ENCODE measurements at regions not wholly inside any gene's neighbourhood (a gene's known extent, or its start where the extent isn't known, plus 50 kb on each side); places are given as distances from the start of the nearest gene placed in this dataset.

- TF ChIP-seq CTCF (IDR thresholded peaks at IDR 0.05; ENCODE audit: unreplicated experiment) = no peak
- Mint-ChIP-seq H3K27ac (no peak overlapping the region), H3K9me3 (ENCODE audit: low read depth) (no peaks in the 10 kb centered on the region), H3K4me3 (ENCODE audit: low read depth) (no peak overlapping the region), H3K36me3 (ENCODE audit: insufficient read depth) (no peaks in the 10 kb centered on the region), H3K4me1 (ENCODE audit: low read depth) (peaks cover 15% of the 10 kb centered on the region), H3K27me3 (no peaks in the 10 kb centered on the region)
- DNase-seq (ENCODE audit: low spot score, unreplicated experiment) = no peak
Observed at GRCh38 chr5:124111886-124112285, 599.9 kb downstream of the CSNK1G3 start.

GRCh38 chr5:124110942-124111341, 599.0 kb downstream of the CSNK1G3 start:
- H3K4me3 Mint-ChIP-seq (ENCODE audit: low read depth) = no peak overlapping the region
- H3K9me3 Mint-ChIP-seq (ENCODE audit: low read depth) = no peaks in the 10 kb centered on the region
- H3K36me3 Mint-ChIP-seq (ENCODE audit: insufficient read depth) = no peaks in the 10 kb centered on the region
- peaks cover 15% of the 10 kb centered on the region for H3K4me1 Mint-ChIP-seq (ENCODE audit: low read depth)
- no peak for DNase-seq (ENCODE audit: low spot score, unreplicated experiment)
- TF ChIP-seq CTCF (IDR thresholded peaks at IDR 0.05; ENCODE audit: unreplicated experiment) = no peak
- no peak overlapping the region for H3K27ac Mint-ChIP-seq
- H3K27me3 Mint-ChIP-seq = no peaks in the 10 kb centered on the region

DNA sequence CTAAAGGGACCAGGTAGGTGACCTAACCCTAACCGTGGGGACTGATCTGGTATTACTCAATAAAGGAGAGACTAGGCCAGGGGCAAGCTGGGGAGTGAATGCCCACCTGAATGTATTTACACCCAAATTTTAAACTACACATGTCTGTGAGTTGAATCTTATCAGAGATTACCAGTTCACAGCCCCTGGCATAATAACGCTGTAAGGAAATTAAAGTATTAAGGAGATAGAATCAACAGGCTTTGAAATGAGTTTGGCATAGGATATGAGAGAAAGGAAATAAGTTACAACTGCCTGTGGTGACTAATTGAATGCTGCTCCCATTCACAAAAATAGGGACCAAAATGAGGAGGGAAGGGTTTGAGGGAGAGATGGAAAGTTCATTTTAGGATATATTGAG, 593.3 kb downstream of the CSNK1G3 start:
- no peaks in the 10 kb centered on the region for H3K36me3 Mint-ChIP-seq (ENCODE audit: insufficient read depth)
- no peak for TF ChIP-seq CTCF (IDR thresholded peaks at IDR 0.05; ENCODE audit: unreplicated experiment)
- no peaks in the 10 kb centered on the region for H3K27me3 Mint-ChIP-seq
- no peak overlapping the region for H3K4me3 Mint-ChIP-seq (ENCODE audit: low read depth)
- no peak for DNase-seq (ENCODE audit: low spot score, unreplicated experiment)
- peaks cover 15% of the 10 kb centered on the region for H3K4me1 Mint-ChIP-seq (ENCODE audit: low read depth)
- peaks cover 3% of the 10 kb centered on the region for H3K9me3 Mint-ChIP-seq (ENCODE audit: low read depth)
- H3K27ac Mint-ChIP-seq = no peak overlapping the region

GRCh38 chr5:124104821-124105220, 592.8 kb downstream of the CSNK1G3 start:
- Mint-ChIP-seq H3K27ac (no peak overlapping the region), H3K9me3 (ENCODE audit: low read depth) (peaks cover 3% of the 10 kb centered on the region), H3K36me3 (ENCODE audit: insufficient read depth) (no peaks in the 10 kb centered on the region), H3K4me3 (ENCODE audit: low read depth) (no peak overlapping the region), H3K27me3 (no peaks in the 10 kb centered on the region), H3K4me1 (ENCODE audit: low read depth) (peaks cover 10% of the 10 kb centered on the region)
- TF ChIP-seq CTCF (IDR thresholded peaks at IDR 0.05; ENCODE audit: unreplicated experiment) = no peak
- no peak for DNase-seq (ENCODE audit: low spot score, unreplicated experiment)

- Mint-ChIP-seq H3K27ac (no peak overlapping the region), H3K36me3 (ENCODE audit: insufficient read depth) (no peaks in the 10 kb centered on the region), H3K4me3 (ENCODE audit: low read depth) (no peak overlapping the region), H3K4me1 (ENCODE audit: low read depth) (peaks cover 9% of the 10 kb centered on the region), H3K9me3 (ENCODE audit: low read depth) (peaks cover 3% of the 10 kb centered on the region), H3K27me3 (no peaks in the 10 kb centered on the region)
- no peak for TF ChIP-seq CTCF (IDR thresholded peaks at IDR 0.05; ENCODE audit: unreplicated experiment)
- no peak for DNase-seq (ENCODE audit: low spot score, unreplicated experiment)
Observed at GRCh38 chr5:124104344-124104743, 592.4 kb downstream of the CSNK1G3 start.
